ENCODE measurements at regions not wholly inside any gene's neighbourhood (a gene's known extent, or its start where the extent isn't known, plus 50 kb on each side); places are given as distances from the start of the nearest gene placed in this dataset.
"Not testable (repeated sequence)": the region's sequence is repeated elsewhere in the genome, so short reads cannot be mapped to it uniquely, and the experiment has no call there.

- no peak overlapping the region for H3K4me3 Mint-ChIP-seq (ENCODE audit: unreplicated experiment)
- no peak for DNase-seq (ENCODE audit: low spot score)
- no peaks in the 10 kb centered on the region for H3K9me3 Mint-ChIP-seq (ENCODE audit: unreplicated experiment)
- no peak for TF ChIP-seq CTCF (IDR thresholded peaks at IDR 0.05; ENCODE audit: unreplicated experiment)
- no peaks in the 10 kb centered on the region for H3K36me3 Mint-ChIP-seq (ENCODE audit: low read depth, unreplicated experiment)
- H3K27me3 Mint-ChIP-seq (ENCODE audit: unreplicated experiment): no peaks in the 10 kb centered on the region
- H3K27ac Mint-ChIP-seq (ENCODE audit: unreplicated experiment): no peak overlapping the region
- H3K4me1 Mint-ChIP-seq (ENCODE audit: unreplicated experiment): no peaks in the 10 kb centered on the region
Observed at GRCh38 chr9:22970434-22970975, 523.9 kb downstream of the DMRTA1 start.

GRCh38 chr9:22975951-22976350 lies 529.3 kb downstream of the DMRTA1 start:
- H3K36me3 Mint-ChIP-seq (ENCODE audit: low read depth, unreplicated experiment): no peaks in the 10 kb centered on the region
- H3K4me3 Mint-ChIP-seq (ENCODE audit: unreplicated experiment): no peak overlapping the region
- H3K27me3 Mint-ChIP-seq (ENCODE audit: unreplicated experiment): no peaks in the 10 kb centered on the region
- TF ChIP-seq CTCF (IDR thresholded peaks at IDR 0.05; ENCODE audit: unreplicated experiment): no peak
- H3K27ac Mint-ChIP-seq (ENCODE audit: unreplicated experiment): no peak overlapping the region
- H3K4me1 Mint-ChIP-seq (ENCODE audit: unreplicated experiment): no peaks in the 10 kb centered on the region
- no peaks in the 10 kb centered on the region for H3K9me3 Mint-ChIP-seq (ENCODE audit: unreplicated experiment)
- DNase-seq (ENCODE audit: low spot score): no peak

- H3K4me1 Mint-ChIP-seq (ENCODE audit: unreplicated experiment): no peaks in the 10 kb centered on the region
- no peaks in the 10 kb centered on the region for H3K36me3 Mint-ChIP-seq (ENCODE audit: low read depth, unreplicated experiment)
- DNase-seq (ENCODE audit: low spot score): no peak
- H3K27me3 Mint-ChIP-seq (ENCODE audit: unreplicated experiment): no peaks in the 10 kb centered on the region
- no peaks in the 10 kb centered on the region for H3K9me3 Mint-ChIP-seq (ENCODE audit: unreplicated experiment)
- H3K27ac Mint-ChIP-seq (ENCODE audit: unreplicated experiment): no peak overlapping the region
- H3K4me3 Mint-ChIP-seq (ENCODE audit: unreplicated experiment): no peak overlapping the region
- TF ChIP-seq CTCF (IDR thresholded peaks at IDR 0.05; ENCODE audit: unreplicated experiment): no peak
Observed at GRCh38 chr9:22976454-22976853, 529.8 kb downstream of the DMRTA1 start.

- not testable (repeated sequence) for H3K27ac Mint-ChIP-seq (ENCODE audit: unreplicated experiment); H3K9me3 Mint-ChIP-seq (ENCODE audit: unreplicated experiment); H3K4me3 Mint-ChIP-seq (ENCODE audit: unreplicated experiment); H3K27me3 Mint-ChIP-seq (ENCODE audit: unreplicated experiment); H3K4me1 Mint-ChIP-seq (ENCODE audit: unreplicated experiment); DNase-seq (ENCODE audit: low spot score); H3K36me3 Mint-ChIP-seq (ENCODE audit: low read depth, unreplicated experiment)
Observed at GRCh38 chr9:22980429-22980828, 533.8 kb downstream of the DMRTA1 start.

GRCh38 chr9:22986556-22986955 lies 539.9 kb downstream of the DMRTA1 start:
- H3K36me3 Mint-ChIP-seq (ENCODE audit: low read depth, unreplicated experiment): no peaks in the 10 kb centered on the region
- H3K4me3 Mint-ChIP-seq (ENCODE audit: unreplicated experiment): no peak overlapping the region
- TF ChIP-seq CTCF (IDR thresholded peaks at IDR 0.05; ENCODE audit: unreplicated experiment): peak; percentile 27
- no peaks in the 10 kb centered on the region for H3K9me3 Mint-ChIP-seq (ENCODE audit: unreplicated experiment)
- H3K4me1 Mint-ChIP-seq (ENCODE audit: unreplicated experiment): no peaks in the 10 kb centered on the region
- no peak for DNase-seq (ENCODE audit: low spot score)
- no peak overlapping the region for H3K27ac Mint-ChIP-seq (ENCODE audit: unreplicated experiment)
- H3K27me3 Mint-ChIP-seq (ENCODE audit: unreplicated experiment): no peaks in the 10 kb centered on the region

All from endothelial cell (in vitro differentiated cells).